GM12874 (cell line): ENCODE measurements at regions not wholly inside any gene's neighbourhood (a gene's known extent, or its start where the extent isn't known, plus 50 kb on each side); places are given as distances from the start of the nearest gene placed in this dataset.

Experiments used
- CTCF ChIP-seq: IDR thresholded peaks from 2 replicates; pipeline ENCODE4 v1.5.1; 2011; ENCODE audit warnings: low read depth, mild to moderate bottlenecking, control low read depth, low read length, moderate library complexity; ENCODE audit not compliant: insufficient read depth

GRCh38 chr7:22569586-22570321, 69.8 kb upstream of the STEAP1B start:
- no peak for TF ChIP-seq CTCF

GRCh38 chr7:22566592-22566991, 66.6 kb upstream of the STEAP1B start:
- no peak for TF ChIP-seq CTCF

GRCh38 chr7:22566176-22566575, 66.2 kb upstream of the STEAP1B start:
- TF ChIP-seq CTCF, result no peak

DNA sequence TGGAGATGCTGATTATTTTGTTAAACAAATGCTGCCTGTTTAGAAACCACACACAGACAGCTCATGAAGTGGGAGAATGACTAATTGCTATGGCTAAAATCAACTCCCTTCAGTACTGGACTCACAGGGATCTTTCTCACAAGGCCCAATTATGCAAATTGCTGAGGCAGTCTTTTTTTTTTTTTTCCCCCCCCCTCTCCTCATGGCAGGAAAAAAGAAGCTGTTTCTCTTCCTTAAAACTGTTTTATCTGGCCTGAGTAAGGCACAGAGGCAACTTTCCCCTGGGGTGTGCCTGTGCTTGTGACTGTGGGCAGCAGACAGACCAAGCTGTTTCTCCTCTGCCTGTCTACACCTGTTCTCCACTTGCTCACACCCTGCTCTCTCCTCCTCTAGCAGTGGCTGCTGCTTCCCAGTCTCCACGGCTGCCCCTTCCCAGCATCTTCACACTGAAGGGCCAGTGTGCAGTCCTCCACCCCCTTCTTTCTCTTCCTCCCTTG, 65.4 kb upstream of the STEAP1B start:
- TF ChIP-seq CTCF, result no peak

DNA sequence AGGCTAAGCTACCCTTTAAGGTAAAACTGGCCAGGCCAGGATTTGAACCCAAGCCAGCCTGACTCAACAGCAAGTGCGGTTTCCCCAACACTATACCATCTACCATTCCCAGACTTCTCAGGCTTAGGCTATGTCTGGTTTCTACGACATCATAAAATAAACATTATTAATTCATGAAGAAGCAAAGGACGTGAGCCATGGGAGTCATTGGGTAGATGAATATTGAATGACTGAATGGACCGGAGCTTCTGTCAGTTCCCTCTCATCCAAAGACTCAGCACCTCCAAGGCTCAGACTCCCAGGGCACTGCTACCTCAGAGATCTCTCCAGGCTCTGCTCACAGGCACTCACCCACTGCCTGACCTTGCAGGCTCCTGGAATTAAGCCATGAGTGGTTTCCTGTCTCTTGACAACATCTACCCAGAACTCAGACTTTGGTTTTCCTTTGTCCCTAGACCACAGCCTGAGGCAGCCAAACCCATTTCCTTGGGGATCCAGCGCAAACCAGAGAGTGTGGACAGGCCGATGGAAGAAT, 64.6 kb upstream of the STEAP1B start:
- TF ChIP-seq CTCF, result no peak

- no peak for TF ChIP-seq CTCF
Measured at GRCh38 chr7:22563621-22564241, 63.7 kb upstream of the STEAP1B start.

GRCh38 chr7:22563032-22563501, 63.1 kb upstream of the STEAP1B start:
- no peak for TF ChIP-seq CTCF
